HEK293T (cell line): ENCODE measurements at regions not wholly inside any gene's neighbourhood (a gene's known extent, or its start where the extent isn't known, plus 50 kb on each side); places are given as distances from the start of the nearest gene placed in this dataset.

Source experiments
- ARNT ChIP-seq: fragments of 450-650 bp; IDR thresholded peaks from 2 replicates; pipeline ENCODE4 v1.6.1; 2017; ENCODE audit warnings: mild to moderate bottlenecking
- FOXK2 ChIP-seq: fragments of 450-650 bp; IDR thresholded peaks from 2 replicates; pipeline ENCODE4 v1.6.1; 2016; ENCODE audit warnings: mild to moderate bottlenecking
- NFRKB ChIP-seq: fragments of 450-650 bp; IDR thresholded peaks from 2 replicates; pipeline ENCODE4 v1.6.1; 2016; ENCODE audit warnings: mild to moderate bottlenecking, moderate library complexity

- TF ChIP-seq NFRKB, result no peak
- TF ChIP-seq ARNT, result no peak
- no peak for TF ChIP-seq FOXK2
Measured at GRCh38 chr5:53359916-53360517, 120.4 kb upstream of the FST start.
